ENCODE measurements at regions not wholly inside any gene's neighbourhood (a gene's known extent, or its start where the extent isn't known, plus 50 kb on each side); places are given as distances from the start of the nearest gene placed in this dataset.

DNA sequence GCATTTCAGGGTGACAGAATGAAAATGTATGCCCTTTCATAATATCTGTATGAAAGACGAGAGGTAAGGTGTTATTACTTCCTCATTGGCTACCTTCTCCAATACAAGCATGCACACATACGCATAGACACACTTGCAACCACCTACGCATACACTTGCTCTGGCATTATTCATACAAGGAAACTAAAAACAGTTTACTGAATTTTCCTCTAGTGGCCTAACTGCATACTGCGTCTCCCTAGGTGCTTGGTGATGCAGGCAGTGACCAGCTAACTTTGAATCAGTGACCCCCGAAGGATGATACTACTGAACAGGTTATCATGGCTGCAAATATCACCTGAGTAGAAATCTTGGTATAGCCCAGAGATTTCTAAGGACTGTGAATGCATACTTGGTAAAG lies 593.1 kb downstream of the PKHD1 start:
- TF ChIP-seq ZNF8 (CRISPR knock-in tag; IDR thresholded peaks at IDR 0.05) (no peak), OSR1 (CRISPR knock-in tag; IDR thresholded peaks at IDR 0.05) (no peak), ZC3H10 (CRISPR knock-in tag; IDR thresholded peaks at IDR 0.05) (no peak), BACH2 (CRISPR knock-in tag; IDR thresholded peaks at IDR 0.05; ENCODE audit: borderline replicate concordance) (no peak), ZFP3 (CRISPR knock-in tag; IDR thresholded peaks at IDR 0.05) (no peak), TCF4 (CRISPR knock-in tag; IDR thresholded peaks at IDR 0.05; ENCODE audit: borderline replicate concordance) (no peak), ZFP30 (CRISPR knock-in tag; IDR thresholded peaks at IDR 0.05) (no peak)
- TF ChIP-seq, protein P1, sequence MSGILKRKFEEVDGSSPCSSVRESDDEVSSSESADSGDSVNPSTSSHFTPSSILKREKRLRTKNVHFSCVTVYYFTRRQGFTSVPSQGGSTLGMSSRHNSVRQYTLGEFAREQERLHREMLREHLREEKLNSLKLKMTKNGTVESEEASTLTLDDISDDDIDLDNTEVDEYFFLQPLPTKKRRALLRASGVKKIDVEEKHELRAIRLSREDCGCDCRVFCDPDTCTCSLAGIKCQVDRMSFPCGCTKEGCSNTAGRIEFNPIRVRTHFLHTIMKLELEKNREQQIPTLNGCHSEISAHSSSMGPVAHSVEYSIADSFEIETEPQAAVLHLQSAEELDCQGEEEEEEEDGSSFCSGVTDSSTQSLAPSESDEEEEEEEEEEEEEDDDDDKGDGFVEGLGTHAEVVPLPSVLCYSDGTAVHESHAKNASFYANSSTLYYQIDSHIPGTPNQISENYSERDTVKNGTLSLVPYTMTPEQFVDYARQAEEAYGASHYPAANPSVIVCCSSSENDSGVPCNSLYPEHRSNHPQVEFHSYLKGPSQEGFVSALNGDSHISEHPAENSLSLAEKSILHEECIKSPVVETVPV (CRISPR knock-in tag; IDR thresholded peaks at IDR 0.05), result no peak
- TF ChIP-seq, protein P2, sequence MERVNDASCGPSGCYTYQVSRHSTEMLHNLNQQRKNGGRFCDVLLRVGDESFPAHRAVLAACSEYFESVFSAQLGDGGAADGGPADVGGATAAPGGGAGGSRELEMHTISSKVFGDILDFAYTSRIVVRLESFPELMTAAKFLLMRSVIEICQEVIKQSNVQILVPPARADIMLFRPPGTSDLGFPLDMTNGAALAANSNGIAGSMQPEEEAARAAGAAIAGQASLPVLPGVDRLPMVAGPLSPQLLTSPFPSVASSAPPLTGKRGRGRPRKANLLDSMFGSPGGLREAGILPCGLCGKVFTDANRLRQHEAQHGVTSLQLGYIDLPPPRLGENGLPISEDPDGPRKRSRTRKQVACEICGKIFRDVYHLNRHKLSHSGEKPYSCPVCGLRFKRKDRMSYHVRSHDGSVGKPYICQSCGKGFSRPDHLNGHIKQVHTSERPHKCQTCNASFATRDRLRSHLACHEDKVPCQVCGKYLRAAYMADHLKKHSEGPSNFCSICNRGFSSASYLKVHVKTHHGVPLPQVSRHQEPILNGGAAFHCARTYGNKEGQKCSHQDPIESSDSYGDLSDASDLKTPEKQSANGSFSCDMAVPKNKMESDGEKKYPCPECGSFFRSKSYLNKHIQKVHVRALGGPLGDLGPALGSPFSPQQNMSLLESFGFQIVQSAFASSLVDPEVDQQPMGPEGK (CRISPR knock-in tag; IDR thresholded peaks at IDR 0.05; ENCODE audit: borderline replicate concordance), result no peak
- TF ChIP-seq, protein P3, sequence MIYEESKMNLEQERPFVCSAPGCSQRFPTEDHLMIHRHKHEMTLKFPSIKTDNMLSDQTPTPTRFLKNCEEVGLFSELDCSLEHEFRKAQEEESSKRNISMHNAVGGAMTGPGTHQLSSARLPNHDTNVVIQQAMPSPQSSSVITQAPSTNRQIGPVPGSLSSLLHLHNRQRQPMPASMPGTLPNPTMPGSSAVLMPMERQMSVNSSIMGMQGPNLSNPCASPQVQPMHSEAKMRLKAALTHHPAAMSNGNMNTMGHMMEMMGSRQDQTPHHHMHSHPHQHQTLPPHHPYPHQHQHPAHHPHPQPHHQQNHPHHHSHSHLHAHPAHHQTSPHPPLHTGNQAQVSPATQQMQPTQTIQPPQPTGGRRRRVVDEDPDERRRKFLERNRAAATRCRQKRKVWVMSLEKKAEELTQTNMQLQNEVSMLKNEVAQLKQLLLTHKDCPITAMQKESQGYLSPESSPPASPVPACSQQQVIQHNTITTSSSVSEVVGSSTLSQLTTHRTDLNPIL (CRISPR knock-in tag; IDR thresholded peaks at IDR 0.05; ENCODE audit: low read depth), result no peak

Measured in SK-N-SH treated with all-trans-retinoic acid at 6 μM for 48 hours (cell line).